Left ventricle myocardium inferior (tissue), 1 donor: ENCODE measurements at regions not wholly inside any gene's neighbourhood (a gene's known extent, or its start where the extent isn't known, plus 50 kb on each side); places are given as distances from the start of the nearest gene placed in this dataset.

ENCODE experiments used
- DNase-seq: peaks from one replicate; pipeline ENCODE4 v3.0.0-alpha.2; 2020
- H3K27ac ChIP-seq: fragments of 200-600 bp; replicated peaks from 2 replicates; pipeline ENCODE4 v1.8.0; 2021
- H3K27me3 ChIP-seq: fragments of 200-600 bp; 2 replicates; pipeline ENCODE4 v1.8.0; 2021; ENCODE audit warnings: low read depth
- H3K36me3 ChIP-seq: fragments of 200-600 bp; 2 replicates; pipeline ENCODE4 v1.8.0; 2021
- H3K4me1 ChIP-seq: fragments of 200-600 bp; 2 replicates; pipeline ENCODE4 v1.8.0; 2021
- H3K4me3 ChIP-seq: fragments of 200-600 bp; 2 replicates; pipeline ENCODE4 v1.8.0; 2021; ENCODE audit warnings: mild to moderate bottlenecking, moderate library complexity
- H3K9me3 ChIP-seq: fragments of 200-600 bp; replicated peaks from 2 replicates; pipeline ENCODE4 v1.8.0; 2021
- CTCF ChIP-seq: fragments of 200-600 bp; IDR thresholded peaks from 2 replicates; pipeline ENCODE4 v1.8.0; 2021; ENCODE audit warnings: antibody characterized with exemption, mild to moderate bottlenecking, borderline replicate concordance
- intact Hi-C: fragments of 100-400 bp; cut with micrococcal nuclease; formaldehyde crosslinking; loops from one replicate; pipeline ENCODE4 v1.11.0; 2022
- donor health status: DM: no; HTN: yes; CAD: no; lungs with severe emphysema.

DNA sequence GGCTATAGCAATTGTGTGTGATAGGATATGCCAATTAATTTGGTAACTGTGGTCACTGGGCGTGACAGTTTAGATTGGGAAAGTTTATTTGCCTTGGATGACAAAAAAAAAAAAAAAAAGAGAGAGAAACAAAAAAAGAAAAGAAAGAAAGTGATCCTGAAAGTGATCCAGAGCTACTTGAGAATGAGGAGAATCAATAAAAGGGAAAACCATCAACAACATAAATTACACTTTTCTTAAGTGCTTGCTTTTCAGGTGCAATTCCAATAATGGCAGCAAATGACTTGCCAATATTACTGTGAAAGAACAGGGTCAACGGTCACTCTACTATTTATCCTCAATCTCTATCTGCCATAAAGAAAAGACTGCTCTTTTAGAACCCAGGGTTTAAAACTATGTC, 191.8 kb upstream of the SEMA3C start:
- Histone ChIP-seq H3K9me3 (no peaks in the 10 kb centered on the region), H3K4me3 (no peak overlapping the region), H3K4me1 (no peaks in the 10 kb centered on the region), H3K27me3 (no peaks in the 10 kb centered on the region), H3K36me3 (no peaks in the 10 kb centered on the region), H3K27ac (no peak overlapping the region)
- intact Hi-C loops = no loop called here
- DNase-seq = no peak
- TF ChIP-seq CTCF = no peak

- no peak overlapping the region for H3K27ac ChIP-seq
- no peaks in the 10 kb centered on the region for H3K27me3 ChIP-seq
- DNase-seq = no peak
- H3K4me3 ChIP-seq = no peak overlapping the region
- intact Hi-C loops = no loop called here
- H3K36me3 ChIP-seq = no peaks in the 10 kb centered on the region
- H3K9me3 ChIP-seq = no peaks in the 10 kb centered on the region
- no peak for TF ChIP-seq CTCF
- no peaks in the 10 kb centered on the region for H3K4me1 ChIP-seq
Measured at GRCh38 chr7:81098213-81098612, 179.4 kb upstream of the SEMA3C start.

DNA sequence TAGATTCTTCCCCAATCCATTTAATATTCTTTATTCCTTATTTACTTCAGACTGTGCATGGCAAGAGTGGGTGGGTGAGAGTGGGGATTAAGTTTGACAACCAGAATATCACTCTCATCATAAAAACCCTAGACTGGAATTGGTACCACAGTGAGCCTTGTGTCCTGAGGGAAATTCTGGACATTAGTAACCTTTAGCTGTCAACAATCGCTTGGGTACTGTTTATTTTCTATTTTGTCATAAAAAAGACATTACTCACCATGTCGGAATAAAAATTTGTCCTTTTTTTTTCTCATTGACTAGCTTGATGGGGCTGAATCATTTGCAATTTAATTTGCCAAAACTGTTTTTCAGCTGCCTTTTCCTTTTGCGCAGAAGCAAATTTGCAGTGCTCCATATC, 176.1 kb upstream of the SEMA3C start:
- Histone ChIP-seq H3K4me1 (no peaks in the 10 kb centered on the region), H3K27ac (no peak overlapping the region), H3K36me3 (no peaks in the 10 kb centered on the region), H3K9me3 (no peaks in the 10 kb centered on the region), H3K4me3 (no peak overlapping the region), H3K27me3 (no peaks in the 10 kb centered on the region)
- intact Hi-C loops = no loop called here
- no peak for DNase-seq
- TF ChIP-seq CTCF = no peak

DNA sequence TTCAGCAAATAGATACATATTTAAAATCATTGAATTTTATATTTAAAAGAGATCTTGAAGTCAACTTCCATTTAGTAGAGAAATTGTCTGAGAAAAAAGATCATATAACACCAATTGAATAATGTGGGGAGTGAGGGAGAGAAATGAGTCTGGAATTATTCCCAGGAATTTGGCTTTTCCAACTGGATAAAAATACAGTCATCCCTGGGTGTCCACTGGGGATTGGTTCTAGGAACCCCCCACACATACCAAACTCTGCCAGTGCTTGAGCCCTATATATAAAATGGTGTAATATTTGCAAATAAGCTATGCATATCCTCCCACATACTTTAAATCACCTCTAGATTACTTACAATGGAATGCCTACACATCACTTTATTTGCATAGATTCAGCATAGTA, 162.8 kb upstream of the SEMA3C start:
- Histone ChIP-seq H3K27ac (no peak overlapping the region), H3K4me3 (no peak overlapping the region), H3K27me3 (no peaks in the 10 kb centered on the region), H3K9me3 (peaks cover 11% of the 10 kb centered on the region), H3K4me1 (no peaks in the 10 kb centered on the region), H3K36me3 (no peaks in the 10 kb centered on the region)
- no peak for TF ChIP-seq CTCF
- intact Hi-C loops = no loop called here
- DNase-seq = no peak

DNA sequence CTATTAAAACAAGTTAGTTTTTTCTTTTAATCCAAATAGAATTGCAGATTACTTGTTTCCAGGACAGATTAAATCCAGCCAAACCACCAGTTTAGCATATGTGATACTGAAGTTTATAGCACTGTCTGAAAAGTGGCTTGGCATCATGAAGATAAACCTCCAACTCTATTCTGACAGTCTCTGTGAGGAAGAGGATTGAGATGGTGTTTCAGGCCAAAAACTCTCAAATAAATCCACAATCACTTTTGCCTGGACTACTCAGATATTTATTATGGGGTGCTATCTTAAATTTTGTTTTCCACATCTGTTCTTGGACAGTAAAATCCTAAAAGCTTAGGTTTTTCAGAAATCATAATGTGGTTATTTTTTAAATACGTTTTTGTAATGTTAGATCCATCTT, 161.7 kb upstream of the SEMA3C start:
- Histone ChIP-seq H3K27me3 (no peaks in the 10 kb centered on the region), H3K9me3 (peaks cover 11% of the 10 kb centered on the region), H3K27ac (no peak overlapping the region), H3K4me1 (no peaks in the 10 kb centered on the region), H3K36me3 (no peaks in the 10 kb centered on the region), H3K4me3 (no peak overlapping the region)
- intact Hi-C loops = no loop called here
- TF ChIP-seq CTCF = no peak
- no peak for DNase-seq

GRCh38 chr7:81079746-81080145, 160.9 kb upstream of the SEMA3C start:
- no peak for TF ChIP-seq CTCF
- no peaks in the 10 kb centered on the region for H3K4me1 ChIP-seq
- intact Hi-C loops = no loop called here

More at GRCh38 chr7:81079746-81080145, 160.9 kb upstream of the SEMA3C start:
- H3K36me3 ChIP-seq = no peaks in the 10 kb centered on the region
- DNase-seq = no peak
- H3K4me3 ChIP-seq = no peak overlapping the region
- no peaks in the 10 kb centered on the region for H3K27me3 ChIP-seq
- H3K27ac ChIP-seq = no peak overlapping the region
- H3K9me3 ChIP-seq = peaks cover 11% of the 10 kb centered on the region
